ENCODE measurements at regions not wholly inside any gene's neighbourhood (a gene's known extent, or its start where the extent isn't known, plus 50 kb on each side); places are given as distances from the start of the nearest gene placed in this dataset.

DNA sequence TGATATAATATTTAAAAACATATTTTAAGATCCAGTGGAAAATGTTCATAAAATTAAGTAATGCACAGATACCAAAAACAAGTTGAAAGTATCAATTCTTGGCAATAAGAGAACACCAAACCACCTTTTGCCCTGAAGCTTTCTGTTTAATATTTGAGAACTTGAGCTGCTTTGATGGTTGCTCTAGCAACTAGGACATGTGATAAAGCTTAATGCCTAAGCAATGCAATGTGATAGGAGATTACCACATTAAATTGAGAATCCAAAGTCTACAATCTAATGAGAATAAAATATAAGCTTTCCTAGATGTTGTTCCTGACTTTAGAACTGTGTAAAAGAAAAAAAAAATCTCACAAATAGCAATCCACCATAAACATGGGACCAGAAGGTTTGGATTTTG is 1367.5 kb upstream of the PCDH9 start:
- TF ChIP-seq EZH2 (IDR thresholded peaks at IDR 0.05) (no peak), POLR2AphosphoS5 (IDR thresholded peaks at IDR 0.05; ENCODE audit: borderline replicate concordance, low read depth, low read length) (no peak)

Data from SK-N-MC (cell line).